Heart left ventricle (tissue), 16 donors: ENCODE measurements at regions not wholly inside any gene's neighbourhood (a gene's known extent, or its start where the extent isn't known, plus 50 kb on each side); places are given as distances from the start of the nearest gene placed in this dataset.

Source experiments
- ATAC-seq, 4 donors: fragments of 200-7000 bp; cut with Tn5 transposase; one replicate each; pipeline ENCODE4 v1.9.1; 2020 to 2022; ENCODE audit warnings: moderate library complexity in 4 of 4, mild to moderate bottlenecking in 3 of 4, moderate number of reproducible peaks in 1 of 4
- DNase-seq, 5 donors: peaks; one replicate each; pipeline ENCODE4 v3.0.0-alpha.2; 2020
- H3K27ac ChIP-seq, 12 donors: fragments of 200-600 bp; sonication (generic) in 4 of 12; one replicate each; pipeline versions ENCODE4 v1.5.0 to v1.8.0; 2016 to 2022; ENCODE audit warnings: mild to moderate bottlenecking in 2 of 12
- H3K27me3 ChIP-seq, 9 donors: fragments of 200-600 bp; sonication (generic) in 2 of 9; one replicate each; pipeline versions ENCODE4 v1.5.1 to v1.8.0; 2016 to 2022; ENCODE audit warnings: mild to moderate bottlenecking in 3 of 9
- H3K36me3 ChIP-seq, 9 donors: fragments of 200-600 bp; sonication (generic) in 2 of 9; one replicate each; pipeline versions ENCODE4 v1.5.0 to v1.8.0; 2018 to 2022; ENCODE audit warnings: mild to moderate bottlenecking in 2 of 9
- H3K4me1 ChIP-seq, 12 donors: fragments of 200-600 bp; sonication (generic) in 4 of 12; one replicate each; pipeline versions ENCODE4 v1.5.0 to v1.8.0; 2016 to 2022; ENCODE audit warnings: mild to moderate bottlenecking in 3 of 12
- H3K4me3 ChIP-seq, 12 donors: fragments of 200-600 bp; sonication (generic) in 4 of 12; one replicate each; pipeline versions ENCODE4 v1.5.0 to v1.8.0; 2017 to 2022; ENCODE audit warnings: mild to moderate bottlenecking in 9 of 12, moderate library complexity in 4 of 12
- H3K9me3 ChIP-seq, 12 donors: fragments of 200-600 bp; sonication (generic) in 4 of 12; one replicate each; pipeline versions ENCODE4 v1.5.0 to v1.8.0; 2016 to 2022; ENCODE audit warnings: mild to moderate bottlenecking in 1 of 12
- CTCF ChIP-seq, 12 donors: fragments of 200-600 bp; sonication (generic) in 4 of 12; IDR thresholded peaks; one replicate each; pipeline versions ENCODE4 v1.5.0 to v1.8.0; 2018 to 2022; ENCODE audit warnings: antibody characterized with exemption in 12 of 12, mild to moderate bottlenecking in 5 of 12
- POLR2A ChIP-seq, 2 donors: fragments of 450-650 bp; IDR thresholded peaks; one replicate each; pipeline ENCODE4 v1.6.1; 2017; ENCODE audit warnings: antibody characterized with exemption in 2 of 2, mild to moderate bottlenecking in 2 of 2, moderate library complexity in 2 of 2
- WGBS, 4 donors: extraction: QIAGEN DNeasy Blood & Tissue Kit in 2 of 4; methylation state at CpG; one replicate each; pipeline versions ENCODE4 v1.1.5 to v1.1.7; 2013 to 2018; 5-methylcytosine and 5-hydroxymethylcytosine counted together
- intact Hi-C, 10 donors: fragments of 100-400 bp; cut with DNase I; formaldehyde crosslinking; loops; one replicate each; pipeline versions ENCODE4 v1.11.1 to v1.14.2; 2022
- donor health status: ischemic (EF 13 %, LVEDD 7.1; RV severe dilation, severe dysfunction).
- donor health status: healthy with polysubstance abuse.
- donor health status: DM: no; HTN: yes; CAD: no.
- donor health status: DM: no; HTN: no; CAD: no.
- donor health status: ischemic (EF 25% LVEDD 6.9; RV normal size, moderate dysfunction).
- donor health status: ischemic (EF 25% LVEDD 5.7; RV mildly dilated, moderate dysfunction).
- donor health status: healthy.
- donor health status: DM: yes; HTN: yes; CAD: no.
- donor health status: ischemic (EF 35%, LVEDD 5.7; RV mildly dilated, moderate dysfunction).
- donor health status: nonischemic (EF 11% LVEDD 7.7; RV severe dilation, severe dysfunction).
- donor health status: DM: yes; HTN: yes; CAD: no.
- donor health status: PGD.
- donor health status: ischemic (EF 29% LVEDD 5.4; RV normal size, mild dysfunction).
- donor health status: nonischemic (EF 23%, LVEDD 6.1; RV moderate dilation, normal function).

- H3K9me3 ChIP-seq, result no peaks in the 10 kb centered on the region
- H3K4me3 ChIP-seq, result no peak overlapping the region
- intact Hi-C loops, result loop anchor here in 1 of 10 donors (5.0 kb wide), 1 partner anchor 92 kb away; no protein-coding TSS in a partner anchor
- 55 to 73% (median 70%) methylated on average over 3 of the region's 3 CpGs for WGBS, 4 donors
- TF ChIP-seq CTCF (IDR thresholded peaks at IDR 0.05) (no peak), POLR2A (IDR thresholded peaks at IDR 0.05) (no peak)
- H3K27me3 ChIP-seq, result no peaks in the 10 kb centered on the region
- no peaks in the 10 kb centered on the region for H3K36me3 ChIP-seq
- H3K27ac ChIP-seq, result no peak overlapping the region
- DNase-seq (no peak), ATAC-seq (no peak)
- peaks cover 0 to 5% (median 0%) of the 10 kb centered on the region in 12 donors for H3K4me1 ChIP-seq
Observed at GRCh38 chr2:150695451-150696135, 208.1 kb upstream of the RND3 start.

GRCh38 chr2:150693556-150693955 is 206.1 kb upstream of the RND3 start:
- no peak for DNase-seq
- Histone ChIP-seq H3K36me3 (no peaks in the 10 kb centered on the region), H3K27me3 (no peaks in the 10 kb centered on the region), H3K4me3 (no peak overlapping the region), H3K9me3 (no peaks in the 10 kb centered on the region), H3K27ac (no peak overlapping the region), H3K4me1 (peaks cover 0 to 5% (median 0%) of the 10 kb centered on the region in 12 donors)
- intact Hi-C loops, result no loop called here
- no peak for ATAC-seq
- 81 to 86% (median 84%) methylated on average over 2 of the region's 2 CpGs for WGBS, 4 donors
- TF ChIP-seq CTCF (IDR thresholded peaks at IDR 0.05), result no peak
- no peak for TF ChIP-seq POLR2A (IDR thresholded peaks at IDR 0.05)

- Histone ChIP-seq H3K27ac (no peak overlapping the region), H3K4me3 (no peak overlapping the region), H3K36me3 (no peaks in the 10 kb centered on the region), H3K4me1 (no peaks in the 10 kb centered on the region), H3K9me3 (no peaks in the 10 kb centered on the region), H3K27me3 (no peaks in the 10 kb centered on the region)
- no peak for ATAC-seq
- intact Hi-C loops, result no loop called here
- DNase-seq, result no peak
- TF ChIP-seq CTCF (IDR thresholded peaks at IDR 0.05) (no peak), POLR2A (IDR thresholded peaks at IDR 0.05) (no peak)
- WGBS, 4 donors, result 84 to 98% (median 90%) methylated on average over 1 of the region's 1 CpG
Observed at GRCh38 chr2:150690870-150691269, 203.4 kb upstream of the RND3 start.

GRCh38 chr2:150690261-150690660 is 202.8 kb upstream of the RND3 start:
- H3K4me1 ChIP-seq, result no peaks in the 10 kb centered on the region
- no peaks in the 10 kb centered on the region for H3K36me3 ChIP-seq
- whole genome bisulfite sequencing, 4 donors, result 79 to 85% (median 83%) methylated on average over 2 of the region's 2 CpGs
- no peak overlapping the region for H3K4me3 ChIP-seq
- TF ChIP-seq CTCF (IDR thresholded peaks at IDR 0.05) (no peak), POLR2A (IDR thresholded peaks at IDR 0.05) (no peak)
- intact Hi-C loops, result no loop called here
- no peak overlapping the region for H3K27ac ChIP-seq
- ATAC-seq (no peak), DNase-seq (no peak)
- H3K27me3 ChIP-seq, result no peaks in the 10 kb centered on the region
- no peaks in the 10 kb centered on the region for H3K9me3 ChIP-seq
